Thyroid gland (tissue), 4 donors: ENCODE measurements at regions not wholly inside any gene's neighbourhood (a gene's known extent, or its start where the extent isn't known, plus 50 kb on each side); places are given as distances from the start of the nearest gene placed in this dataset.
A peak's percentile ranks its signal among the peaks of the same experiment; 100 is the strongest.

Experiments
- DNase-seq, 2 donors: peaks; one replicate each; pipeline ENCODE4 v3.0.0-alpha.2; 2019
- H3K27ac ChIP-seq, 3 donors: fragments of 200-600 bp; sonication (generic); 1 replicate in 2 of 3; 2 replicates in 1 of 3; pipeline ENCODE4 v1.5.1; 2016 to 2019; ENCODE audit warnings: mild to moderate bottlenecking in 1 of 3, moderate library complexity in 1 of 3
- H3K27me3 ChIP-seq: fragments of 200-600 bp; sonication (generic); one replicate; pipeline ENCODE4 v1.5.1; 2019
- H3K36me3 ChIP-seq, 2 donors: fragments of 200-600 bp; sonication (generic); one replicate each; pipeline ENCODE4 v1.5.1; 2016 to 2019
- H3K4me1 ChIP-seq, 2 donors: fragments of 200-600 bp; sonication (generic); one replicate each; pipeline ENCODE4 v1.5.1; 2017 to 2019
- H3K4me3 ChIP-seq, 3 donors: fragments of 200-600 bp; sonication (generic); replicated peaks in 1 of 3; 1 replicate in 2 of 3; 2 replicates in 1 of 3; pipeline ENCODE4 v1.5.1; 2016; ENCODE audit warnings: mild to moderate bottlenecking in 1 of 3
- H3K9me3 ChIP-seq: fragments of 200-600 bp; sonication (generic); one replicate; pipeline ENCODE4 v1.5.1; 2017
- CTCF ChIP-seq, 6 experiments: fragments of 200-600 bp in 3 of 6; fragments of 450-650 bp in 3 of 6; sonication (generic) in 3 of 6; IDR thresholded peaks; one replicate each; pipeline ENCODE4 v1.5.1; 2016 to 2019; ENCODE audit warnings: antibody characterized with exemption in 6 of 6, mild to moderate bottlenecking in 2 of 6, inconsistent platforms in 1 of 6, moderate library complexity in 1 of 6
- POLR2A ChIP-seq, 2 donors: fragments of 450-650 bp; IDR thresholded peaks; one replicate each; pipeline ENCODE4 v1.6.1; 2017; ENCODE audit warnings: antibody characterized with exemption in 2 of 2, mild to moderate bottlenecking in 2 of 2, moderate library complexity in 1 of 2
- whole genome bisulfite sequencing, 2 donors: methylation state at CpG; one replicate each; pipeline ENCODE4 v1.1.5; 2017; 5-methylcytosine and 5-hydroxymethylcytosine counted together
- intact Hi-C: fragments of 100-400 bp; cut with DNase I; formaldehyde crosslinking; loops from one replicate; pipeline ENCODE4 v1.15.1; 2023

- Histone ChIP-seq H3K4me3 (no peak overlapping the region), H3K36me3 (no peaks in the 10 kb centered on the region), H3K4me1 (peaks cover 14 to 34% of the 10 kb centered on the region in 2 donors), H3K27ac (peak overlapping the region in 2 of 3 donors; percentile 53 to 56), H3K9me3 (no peaks in the 10 kb centered on the region), H3K27me3 (no peaks in the 10 kb centered on the region)
- intact Hi-C loops: no loop called here
- peak; percentile 92 to 94 for DNase-seq
- WGBS, 2 donors: 32 to 33% methylated on average over 6 of the region's 6 CpGs
- no peak for TF ChIP-seq CTCF (IDR thresholded peaks at IDR 0.05)
- no peak for TF ChIP-seq POLR2A (IDR thresholded peaks at IDR 0.05)
Measured at GRCh38 chr13:50576156-50576555, 267.3 kb downstream of the DLEU7 start.

GRCh38 chr13:50577806-50578205, 265.7 kb downstream of the DLEU7 start:
- H3K36me3 ChIP-seq: no peaks in the 10 kb centered on the region
- H3K4me3 ChIP-seq: no peak overlapping the region
- no peaks in the 10 kb centered on the region for H3K9me3 ChIP-seq
- H3K27me3 ChIP-seq: no peaks in the 10 kb centered on the region
- WGBS, 2 donors: 91 to 100% methylated on average over 2 of the region's 2 CpGs
- TF ChIP-seq CTCF (IDR thresholded peaks at IDR 0.05) (no peak), POLR2A (IDR thresholded peaks at IDR 0.05) (no peak)
- H3K4me1 ChIP-seq: peaks cover 14 to 28% of the 10 kb centered on the region in 2 donors
- intact Hi-C loops: no loop called here
- no peak for DNase-seq
- no peak overlapping the region for H3K27ac ChIP-seq

GRCh38 chr13:50580684-50581305, 262.7 kb downstream of the DLEU7 start:
- Histone ChIP-seq H3K4me3 (no peak overlapping the region), H3K27me3 (no peaks in the 10 kb centered on the region), H3K9me3 (no peaks in the 10 kb centered on the region), H3K36me3 (no peaks in the 10 kb centered on the region), H3K27ac (no peak overlapping the region), H3K4me1 (peaks cover 12 to 14% of the 10 kb centered on the region in 2 donors)
- intact Hi-C loops: no loop called here
- TF ChIP-seq POLR2A (IDR thresholded peaks at IDR 0.05) (no peak), CTCF (IDR thresholded peaks at IDR 0.05) (no peak)
- WGBS, 2 donors: 73 to 81% methylated on average over 4 of the region's 4 CpGs
- DNase-seq: no peak

GRCh38 chr13:50581586-50582196, 261.8 kb downstream of the DLEU7 start:
- Histone ChIP-seq H3K27me3 (no peaks in the 10 kb centered on the region), H3K4me1 (peaks cover 5% of the 10 kb centered on the region in 2 donors), H3K27ac (no peak overlapping the region), H3K36me3 (no peaks in the 10 kb centered on the region), H3K4me3 (no peak overlapping the region), H3K9me3 (no peaks in the 10 kb centered on the region)
- intact Hi-C loops: no loop called here
- no peak for DNase-seq
- 94 to 100% methylated on average over 1 of the region's 1 CpG for WGBS, 2 donors
- no peak for TF ChIP-seq CTCF (IDR thresholded peaks at IDR 0.05)
- no peak for TF ChIP-seq POLR2A (IDR thresholded peaks at IDR 0.05)

GRCh38 chr13:50584856-50585580, 258.5 kb downstream of the DLEU7 start:
- TF ChIP-seq POLR2A (IDR thresholded peaks at IDR 0.05): no peak
- TF ChIP-seq CTCF (IDR thresholded peaks at IDR 0.05): no peak
- Histone ChIP-seq H3K4me3 (no peak overlapping the region), H3K9me3 (no peaks in the 10 kb centered on the region), H3K4me1 (peaks cover 0 to 9% of the 10 kb centered on the region in 2 donors), H3K27me3 (no peaks in the 10 kb centered on the region), H3K36me3 (no peaks in the 10 kb centered on the region), H3K27ac (no peak overlapping the region)
- intact Hi-C loops: no loop called here
- 87 to 89% methylated on average over 10 of the region's 10 CpGs for WGBS, 2 donors
- DNase-seq: no peak
